Natural killer cell (primary cell): ENCODE measurements at regions not wholly inside any gene's neighbourhood (a gene's known extent, or its start where the extent isn't known, plus 50 kb on each side); places are given as distances from the start of the nearest gene placed in this dataset.

Experiments used
- ATAC-seq, 3 donors: fragments of 150-1000 bp in 2 of 3; fragments of 200-7000 bp in 1 of 3; cut with Tn5 transposase; 1 replicate in 1 of 3; 2 replicates in 2 of 3; pipeline ENCODE4 v1.10.0; 2021; ENCODE audit warnings: mild to moderate bottlenecking in 2 of 3, moderate library complexity in 2 of 3
- DNase-seq, 2 donors: peaks; one replicate each; pipeline versions ENCODE4 v3.0.0 to v3.0.0-alpha.2; 2013 to 2021; ENCODE audit warnings: mixed read lengths in 1 of 2
- H3K27ac ChIP-seq: one replicate; pipeline ENCODE4 v1.5.1; 2013; ENCODE audit warnings: mild to moderate bottlenecking, low read length
- H3K27me3 ChIP-seq: one replicate; pipeline ENCODE4 v1.6.1; 2013; ENCODE audit warnings: low read length; ENCODE audit not compliant: control insufficient read depth, insufficient read depth
- H3K36me3 ChIP-seq: one replicate; pipeline ENCODE4 v1.6.1; 2013; ENCODE audit warnings: low read length; ENCODE audit not compliant: control insufficient read depth, insufficient read depth
- H3K4me1 ChIP-seq: one replicate; pipeline ENCODE4 v1.6.1; 2013; ENCODE audit warnings: low read length; ENCODE audit not compliant: control insufficient read depth, insufficient read depth
- H3K4me3 ChIP-seq: one replicate; pipeline ENCODE4 v1.5.1; 2013; ENCODE audit warnings: low read length
- H3K9me3 ChIP-seq: one replicate; pipeline ENCODE4 v1.6.1; 2013; ENCODE audit warnings: low read length; ENCODE audit not compliant: control insufficient read depth, insufficient read depth
- H3K27ac Mint-ChIP-seq, 2 donors: one replicate each; pipeline ENCODE4 v1.8.0; 2022; ENCODE audit warnings: mild to moderate bottlenecking in 2 of 2, mixed read lengths in 2 of 2, moderate library complexity in 1 of 2
- H3K27me3 Mint-ChIP-seq, 2 donors: one replicate each; pipeline ENCODE4 v1.8.0; 2022; ENCODE audit warnings: low read depth in 2 of 2, mixed read lengths in 2 of 2
- H3K36me3 Mint-ChIP-seq: one replicate; pipeline ENCODE4 v1.8.0; 2022; ENCODE audit warnings: mixed read lengths
- H3K4me1 Mint-ChIP-seq, 2 donors: one replicate each; pipeline ENCODE4 v1.8.0; 2022; ENCODE audit warnings: mixed read lengths in 2 of 2
- H3K4me3 Mint-ChIP-seq: one replicate; pipeline ENCODE4 v1.8.0; 2022; ENCODE audit warnings: mild to moderate bottlenecking, moderate library complexity, mixed read lengths
- H3K9me3 Mint-ChIP-seq, 2 donors: one replicate each; pipeline ENCODE4 v1.8.0; 2022; ENCODE audit warnings: mixed read lengths in 2 of 2
- CTCF ChIP-seq: fragments of 200-600 bp; IDR thresholded peaks from one replicate; pipeline ENCODE4 v1.8.0; 2022; ENCODE audit warnings: antibody characterized with exemption
- WGBS: methylation state at CpG from one replicate; pipeline ENCODE4 v1.1.7; 2013; ENCODE audit warnings: missing lambda C conversion rate; ENCODE audit not compliant: insufficient coverage; 5-methylcytosine and 5-hydroxymethylcytosine counted together
- intact Hi-C: fragments of 100-400 bp; cut with micrococcal nuclease; formaldehyde crosslinking; loops from one replicate; pipeline ENCODE4 v1.14.2; 2022

GRCh38 chr6:102327697-102328225 lies 934.3 kb downstream of the GRIK2 start:
- no peak for TF ChIP-seq CTCF
- peaks cover 11 to 18% of the 10 kb centered on the region in 2 donors for H3K9me3 Mint-ChIP-seq
- Histone ChIP-seq H3K9me3 (peaks cover 6% of the 10 kb centered on the region), H3K4me3 (no peak overlapping the region), H3K36me3 (no peaks in the 10 kb centered on the region), H3K27me3 (no peaks in the 10 kb centered on the region), H3K27ac (no peak overlapping the region), H3K4me1 (no peaks in the 10 kb centered on the region)
- DNase-seq (peak in 1 of 2 donors; percentile 1), ATAC-seq (no peak)
- no peaks in the 10 kb centered on the region for H3K4me1 Mint-ChIP-seq
- no peak overlapping the region for H3K27ac Mint-ChIP-seq
- H3K36me3 Mint-ChIP-seq: no peaks in the 10 kb centered on the region
- H3K4me3 Mint-ChIP-seq: no peak overlapping the region
- 78% methylated on average over 4 of the region's 4 CpGs for WGBS
- H3K27me3 Mint-ChIP-seq: no peaks in the 10 kb centered on the region
- intact Hi-C loops: no loop called here

- intact Hi-C loops: no loop called here
- H3K27ac ChIP-seq: no peak overlapping the region
- H3K4me1 ChIP-seq: no peaks in the 10 kb centered on the region
- H3K4me1 Mint-ChIP-seq: no peaks in the 10 kb centered on the region
- no peak for TF ChIP-seq CTCF
- no peaks in the 10 kb centered on the region for H3K36me3 ChIP-seq
- no peak overlapping the region for H3K4me3 ChIP-seq
- H3K27ac Mint-ChIP-seq: no peak overlapping the region
- H3K9me3 Mint-ChIP-seq: peaks cover 8 to 21% of the 10 kb centered on the region in 2 donors
- no peaks in the 10 kb centered on the region for H3K9me3 ChIP-seq
- no peaks in the 10 kb centered on the region for H3K27me3 ChIP-seq
- 60% methylated on average over 1 of the region's 1 CpG for WGBS
- H3K36me3 Mint-ChIP-seq: no peaks in the 10 kb centered on the region
- DNase-seq (no peak), ATAC-seq (no peak)
- no peak overlapping the region for H3K4me3 Mint-ChIP-seq
- no peaks in the 10 kb centered on the region for H3K27me3 Mint-ChIP-seq
These were observed 920.2 kb downstream of the GRIK2 start for GRCh38 chr6:102313699-102314098.

GRCh38 chr6:102309700-102310099 lies 916.2 kb downstream of the GRIK2 start:
- DNase-seq: no peak
- Mint-ChIP-seq H3K36me3 (peaks cover 5% of the 10 kb centered on the region), H3K9me3 (peaks cover 8 to 26% of the 10 kb centered on the region in 2 donors), H3K4me1 (no peaks in the 10 kb centered on the region), H3K4me3 (no peak overlapping the region), H3K27me3 (no peaks in the 10 kb centered on the region), H3K27ac (no peak overlapping the region)
- Histone ChIP-seq H3K4me3 (no peak overlapping the region), H3K27ac (no peak overlapping the region), H3K9me3 (peaks cover 6% of the 10 kb centered on the region), H3K36me3 (no peaks in the 10 kb centered on the region), H3K27me3 (no peaks in the 10 kb centered on the region), H3K4me1 (no peaks in the 10 kb centered on the region)
- ATAC-seq: no peak
- no peak for TF ChIP-seq CTCF
- WGBS: 83% methylated on average over 1 of the region's 1 CpG
- intact Hi-C loops: no loop called here

- H3K27me3 Mint-ChIP-seq: no peaks in the 10 kb centered on the region
- 81% methylated on average over 3 of the region's 3 CpGs for WGBS
- no peak for TF ChIP-seq CTCF
- Histone ChIP-seq H3K9me3 (peaks cover 10% of the 10 kb centered on the region), H3K27ac (no peak overlapping the region), H3K4me1 (no peaks in the 10 kb centered on the region), H3K4me3 (no peak overlapping the region), H3K36me3 (no peaks in the 10 kb centered on the region), H3K27me3 (no peaks in the 10 kb centered on the region)
- H3K27ac Mint-ChIP-seq: no peak overlapping the region
- no peak overlapping the region for H3K4me3 Mint-ChIP-seq
- peaks cover 7% of the 10 kb centered on the region for H3K36me3 Mint-ChIP-seq
- ATAC-seq (no peak), DNase-seq (no peak)
- intact Hi-C loops: no loop called here
- H3K4me1 Mint-ChIP-seq: no peaks in the 10 kb centered on the region
- peaks cover 25 to 34% of the 10 kb centered on the region in 2 donors for H3K9me3 Mint-ChIP-seq
These were observed 906.8 kb downstream of the GRIK2 start for GRCh38 chr6:102300350-102300749.
